Gastroesophageal sphincter (tissue), 4 donors: ENCODE measurements at regions not wholly inside any gene's neighbourhood (a gene's known extent, or its start where the extent isn't known, plus 50 kb on each side); places are given as distances from the start of the nearest gene placed in this dataset.

Source experiments
- ATAC-seq: fragments of 150-250 bp; one replicate; pipeline ENCODE4 v1.9.1; 2016; ENCODE audit warnings: mild to moderate bottlenecking, moderate library complexity
- H3K27ac ChIP-seq, 4 donors: fragments of 200-600 bp; sonication (generic) in 3 of 4; 1 replicate in 3 of 4; 2 replicates in 1 of 4; pipeline ENCODE4 v1.5.1; 2016 to 2019
- H3K27me3 ChIP-seq: fragments of 200-600 bp; sonication (generic); one replicate; pipeline ENCODE4 v1.5.1; 2019
- H3K36me3 ChIP-seq, 2 donors: fragments of 200-600 bp; sonication (generic); one replicate each; pipeline ENCODE4 v1.5.1; 2019; ENCODE audit warnings: control low read depth in 1 of 2
- H3K4me1 ChIP-seq, 3 donors: fragments of 200-600 bp; sonication (generic); 1 replicate in 2 of 3; 2 replicates in 1 of 3; pipeline ENCODE4 v1.5.1; 2016 to 2019; ENCODE audit warnings: control low read depth in 2 of 3
- H3K4me3 ChIP-seq, 2 donors: fragments of 200-600 bp; sonication (generic); one replicate each; pipeline ENCODE4 v1.5.1; 2019; ENCODE audit warnings: mild to moderate bottlenecking in 1 of 2, moderate library complexity in 1 of 2
- H3K9me3 ChIP-seq, 3 donors: fragments of 200-600 bp; sonication (generic); one replicate each; pipeline ENCODE4 v1.5.1; 2017 to 2019; ENCODE audit warnings: control low read depth in 2 of 3
- CTCF ChIP-seq, 4 experiments: fragments of 200-600 bp in 2 of 4; fragments of 450-650 bp in 2 of 4; sonication (generic) in 1 of 4; IDR thresholded peaks; one replicate each; pipeline ENCODE4 v1.5.1; 2017 to 2019; ENCODE audit warnings: antibody characterized with exemption in 4 of 4, mild to moderate bottlenecking in 2 of 4, moderate library complexity in 2 of 4
- EP300 ChIP-seq: sonication (generic); formaldehyde crosslinking; IDR thresholded peaks from one replicate; pipeline ENCODE4 v1.6.1; 2017; ENCODE audit warnings: antibody characterized with exemption, mild to moderate bottlenecking
- POLR2A ChIP-seq, 2 donors: fragments of 450-650 bp; IDR thresholded peaks; one replicate each; pipeline ENCODE4 v1.6.1; 2017; ENCODE audit warnings: antibody characterized with exemption in 2 of 2, mild to moderate bottlenecking in 2 of 2, moderate library complexity in 1 of 2
- POLR2AphosphoS5 ChIP-seq: sonication (generic); formaldehyde crosslinking; IDR thresholded peaks from one replicate; pipeline ENCODE4 v1.6.1; 2017; ENCODE audit warnings: antibody characterized with exemption
- WGBS, 2 donors: methylation state at CpG; one replicate each; pipeline ENCODE4 v1.1.5; 2018; ENCODE audit warnings: low coverage in 1 of 2; 5-methylcytosine and 5-hydroxymethylcytosine counted together

GRCh38 chr3:66912306-66912705, 85.8 kb upstream of the KBTBD8 start:
- peaks cover 0 to 30% (median 0%) of the 10 kb centered on the region in 3 donors for H3K9me3 ChIP-seq
- H3K27me3 ChIP-seq = peaks cover 3% of the 10 kb centered on the region
- no peaks in the 10 kb centered on the region for H3K4me1 ChIP-seq
- no peak for TF ChIP-seq POLR2AphosphoS5
- TF ChIP-seq CTCF (IDR thresholded peaks at IDR 0.05) = no peak
- no peak for TF ChIP-seq POLR2A (IDR thresholded peaks at IDR 0.05)
- TF ChIP-seq EP300 = no peak
- ATAC-seq = no peak
- H3K4me3 ChIP-seq = no peak overlapping the region
- H3K36me3 ChIP-seq = no peaks in the 10 kb centered on the region
- no peak overlapping the region for H3K27ac ChIP-seq

- H3K27me3 ChIP-seq = no peaks in the 10 kb centered on the region
- ATAC-seq = no peak
- no peaks in the 10 kb centered on the region for H3K4me1 ChIP-seq
- no peak for TF ChIP-seq CTCF (IDR thresholded peaks at IDR 0.05)
- TF ChIP-seq POLR2A (IDR thresholded peaks at IDR 0.05) = no peak
- no peak for TF ChIP-seq EP300
- no peak for TF ChIP-seq POLR2AphosphoS5
- no peak overlapping the region for H3K27ac ChIP-seq
- no peaks in the 10 kb centered on the region for H3K9me3 ChIP-seq
- 83% methylated on average over 2 of the region's 2 CpGs; no CpG with 5 or more reads in 1 of the 2 donors for WGBS, 2 donors
- H3K36me3 ChIP-seq = no peaks in the 10 kb centered on the region
- H3K4me3 ChIP-seq = no peak overlapping the region
Measured at GRCh38 chr3:66922058-66922457, 76.0 kb upstream of the KBTBD8 start.

GRCh38 chr3:66923969-66924368, 74.1 kb upstream of the KBTBD8 start:
- Histone ChIP-seq H3K27me3 (no peaks in the 10 kb centered on the region), H3K27ac (no peak overlapping the region), H3K4me3 (no peak overlapping the region), H3K4me1 (no peaks in the 10 kb centered on the region), H3K36me3 (no peaks in the 10 kb centered on the region), H3K9me3 (no peaks in the 10 kb centered on the region)
- no peak for ATAC-seq
- TF ChIP-seq POLR2AphosphoS5 (no peak), EP300 (no peak), CTCF (IDR thresholded peaks at IDR 0.05) (no peak), POLR2A (IDR thresholded peaks at IDR 0.05) (no peak)

- Histone ChIP-seq H3K4me3 (no peak overlapping the region), H3K27ac (no peak overlapping the region), H3K4me1 (no peaks in the 10 kb centered on the region), H3K36me3 (no peaks in the 10 kb centered on the region), H3K27me3 (peaks cover under 1% of the 10 kb centered on the region), H3K9me3 (no peaks in the 10 kb centered on the region)
- WGBS, 2 donors = 69 to 86% methylated on average over 2 of the region's 2 CpGs
- no peak for ATAC-seq
- no peak for TF ChIP-seq POLR2A (IDR thresholded peaks at IDR 0.05)
- no peak for TF ChIP-seq CTCF (IDR thresholded peaks at IDR 0.05)
- no peak for TF ChIP-seq EP300
- no peak for TF ChIP-seq POLR2AphosphoS5
Measured at GRCh38 chr3:66928252-66928651, 69.9 kb upstream of the KBTBD8 start.

- H3K36me3 ChIP-seq = no peaks in the 10 kb centered on the region
- 15 to 30% methylated on average over 5 of the region's 5 CpGs for WGBS, 2 donors
- H3K4me3 ChIP-seq = no peak overlapping the region
- no peaks in the 10 kb centered on the region for H3K9me3 ChIP-seq
- no peaks in the 10 kb centered on the region for H3K4me1 ChIP-seq
- H3K27ac ChIP-seq = no peak overlapping the region
- H3K27me3 ChIP-seq = peaks cover 6% of the 10 kb centered on the region
- no peak for ATAC-seq
- TF ChIP-seq POLR2AphosphoS5 = no peak
- TF ChIP-seq CTCF (IDR thresholded peaks at IDR 0.05) = no peak
Measured at GRCh38 chr3:66931291-66931690, 66.8 kb upstream of the KBTBD8 start.
